IMR-90 (cell line): ENCODE measurements at regions not wholly inside any gene's neighbourhood (a gene's known extent, or its start where the extent isn't known, plus 50 kb on each side); places are given as distances from the start of the nearest gene placed in this dataset.

Source experiments
- ATAC-seq: fragments of 200-7000 bp; cut with Tn5 transposase; 2 replicates; pipeline ENCODE4 v1.9.1; 2020; ENCODE audit warnings: low read depth, mild to moderate bottlenecking, moderate library complexity
- BruUV-seq: library from RNA; stranded (reverse); fragments of 400-500 nt; replicated peaks from 2 replicates; lab custom pipeline; 2021; lab: Mats Ljungman, UMichigan
- CTCF ChIA-PET: fragments of 300-600 bp; formaldehyde crosslinking; extraction: SDS; loops from one replicate; lab custom pipeline; 2021; ENCODE audit warnings: antibody characterized with exemption; lab: Yijun Ruan, JAX
- POLR2A ChIA-PET: fragments of 300-600 bp; sonication (Branson Sonifier 250); formaldehyde crosslinking; loops from one replicate; lab custom pipeline; 2022; ENCODE audit warnings: antibody characterized with exemption; ENCODE audit not compliant: unreplicated experiment; lab: Charles Lee
- DNase-seq: peaks from one replicate; pipeline ENCODE4 v3.0.0; 2013
- H2AFZ ChIP-seq: replicated peaks from 2 replicates; pipeline ENCODE3; 2013; ENCODE audit warnings: low read length, mild to moderate bottlenecking; ENCODE audit not compliant: poor library complexity
- H2AK5ac ChIP-seq: 2 replicates; pipeline ENCODE4 v1.6.1; 2013; ENCODE audit warnings: low read depth, low read length, inconsistent platforms
- H2AK9ac ChIP-seq: replicated peaks from 2 replicates; pipeline ENCODE3; 2013; ENCODE audit warnings: mild to moderate bottlenecking, low read depth, low read length, moderate library complexity; ENCODE audit not compliant: poor library complexity
- H2BK120ac ChIP-seq: 2 replicates; pipeline ENCODE4 v1.6.1; 2013; ENCODE audit warnings: low read depth, low read length, inconsistent platforms
- H2BK15ac ChIP-seq: 3 replicates; pipeline ENCODE4 v1.6.1; 2013; ENCODE audit warnings: low read depth, low read length, inconsistent platforms
- H2BK20ac ChIP-seq: 2 replicates; pipeline ENCODE4 v1.6.1; 2013; ENCODE audit warnings: low read depth, mild to moderate bottlenecking, inconsistent platforms, low read length, moderate library complexity
- H2BK5ac ChIP-seq: 2 replicates; pipeline ENCODE4 v1.6.1; 2013; ENCODE audit warnings: mild to moderate bottlenecking, low read depth, low read length, inconsistent platforms; ENCODE audit not compliant: poor library complexity, severe bottlenecking
- H3K14ac ChIP-seq: replicated peaks from 2 replicates; pipeline ENCODE4 v1.6.1; 2013; ENCODE audit warnings: low read depth, low read length, inconsistent platforms
- H3K18ac ChIP-seq: 2 replicates; pipeline ENCODE4 v1.6.1; 2013; ENCODE audit warnings: low read depth, low read length, control low read depth
- H3K23ac ChIP-seq: 2 replicates; pipeline ENCODE4 v1.6.1; 2013; ENCODE audit warnings: low read depth, low read length, inconsistent platforms
- H3K27ac ChIP-seq: 2 replicates; pipeline ENCODE4 v1.5.1; 2013; ENCODE audit warnings: mild to moderate bottlenecking, control low read depth, low read length; ENCODE audit not compliant: insufficient read depth
- H3K27me3 ChIP-seq: 2 replicates; pipeline ENCODE4 v1.6.1; 2013; ENCODE audit warnings: low read length; ENCODE audit not compliant: control insufficient read depth, insufficient read depth
- H3K36me3 ChIP-seq: 2 replicates; pipeline ENCODE4 v1.6.1; 2013; ENCODE audit warnings: low read length, mixed read lengths; ENCODE audit not compliant: control insufficient read depth, insufficient read depth
- H3K4ac ChIP-seq: 2 replicates; pipeline ENCODE4 v1.6.1; 2013; ENCODE audit warnings: low read depth, low read length, inconsistent platforms
- H3K4me1 ChIP-seq: 2 replicates; pipeline ENCODE4 v1.6.1; 2013; ENCODE audit warnings: low read length, mixed read lengths; ENCODE audit not compliant: control insufficient read depth, insufficient read depth
- H3K4me2 ChIP-seq: 2 replicates; pipeline ENCODE4 v1.6.1; 2013; ENCODE audit warnings: low read depth, mild to moderate bottlenecking, control low read depth, low read length, moderate library complexity
- H3K4me3 ChIP-seq: 2 replicates; pipeline ENCODE4 v1.5.1; 2013; ENCODE audit warnings: low read depth, mild to moderate bottlenecking, control low read depth, low read length, moderate library complexity; ENCODE audit not compliant: insufficient read depth
- H3K56ac ChIP-seq: 2 replicates; pipeline ENCODE4 v1.6.1; 2013; ENCODE audit warnings: low read length, inconsistent platforms; ENCODE audit not compliant: insufficient read depth; ENCODE audit errors: extremely low read depth
- H3K79me1 ChIP-seq, 2 experiments: 2 replicates each; pipeline ENCODE4 v1.6.1; 2013; ENCODE audit warnings: low read length in 2 of 2, inconsistent platforms in 1 of 2, low read depth in 1 of 2
- H3K9ac ChIP-seq: 2 replicates; pipeline ENCODE4 v1.6.1; 2013; ENCODE audit warnings: low read depth, low read length, control low read depth
- H3K9me1 ChIP-seq: 2 replicates; pipeline ENCODE4 v1.6.1; 2013; ENCODE audit warnings: low read length, inconsistent platforms; ENCODE audit not compliant: insufficient read depth
- H3K9me3 ChIP-seq: 2 replicates; pipeline ENCODE4 v1.6.1; 2013; ENCODE audit warnings: low read length; ENCODE audit not compliant: control insufficient read depth, insufficient read depth
- H4K20me1 ChIP-seq: 2 replicates; pipeline ENCODE4 v1.6.1; 2013; ENCODE audit warnings: low read length, inconsistent platforms; ENCODE audit not compliant: insufficient read depth
- H4K5ac ChIP-seq: 2 replicates; pipeline ENCODE4 v1.6.1; 2013; ENCODE audit warnings: mild to moderate bottlenecking, low read depth, low read length, control low read depth
- H4K8ac ChIP-seq, 2 experiments: 2 replicates each; pipeline ENCODE4 v1.6.1; 2013; ENCODE audit warnings: low read depth in 2 of 2, low read length in 2 of 2, control low read depth in 1 of 2, inconsistent platforms in 1 of 2
- H4K91ac ChIP-seq: 2 replicates; pipeline ENCODE4 v1.6.1; 2013; ENCODE audit warnings: low read depth, low read length, inconsistent platforms; ENCODE audit not compliant: insufficient read depth
- CHD1 ChIP-seq: IDR thresholded peaks from 2 replicates; pipeline ENCODE4 v1.6.1; 2012; ENCODE audit warnings: low read depth, low read length, improper control_type of control experiment
- FOS ChIP-seq: fragments of 150-350 bp; IDR thresholded peaks from 2 replicates; pipeline ENCODE4 v1.6.1; 2016; ENCODE audit warnings: low read depth, low read length
- MAFK ChIP-seq: IDR thresholded peaks from 2 replicates; pipeline ENCODE4 v1.6.1; 2012; ENCODE audit warnings: low read depth, low read length, improper control_type of control experiment
- MAZ ChIP-seq: IDR thresholded peaks from 2 replicates; pipeline ENCODE4 v1.6.1; 2012; ENCODE audit warnings: low read depth, mild to moderate bottlenecking, low read length, improper control_type of control experiment, moderate library complexity, borderline replicate concordance
- MXI1 ChIP-seq: IDR thresholded peaks from 2 replicates; pipeline ENCODE4 v1.6.1; 2012; ENCODE audit warnings: low read depth, mild to moderate bottlenecking, low read length, moderate library complexity, borderline replicate concordance
- NFE2L2 ChIP-seq: fragments of 150-350 bp; IDR thresholded peaks from 2 replicates; pipeline ENCODE4 v1.6.1; 2016; ENCODE audit warnings: low read depth, mild to moderate bottlenecking, low read length
- RAD21 ChIP-seq: IDR thresholded peaks from 2 replicates; pipeline ENCODE4 v1.6.1; 2012; ENCODE audit warnings: low read length, improper control_type of control experiment
- RCOR1 ChIP-seq: IDR thresholded peaks from 2 replicates; pipeline ENCODE4 v1.6.1; 2012; ENCODE audit warnings: mild to moderate bottlenecking, low read length, improper control_type of control experiment; ENCODE audit not compliant: insufficient replicate concordance
- RFX5 ChIP-seq: IDR thresholded peaks from 2 replicates; pipeline ENCODE4 v1.8.0; 2012; ENCODE audit warnings: low read depth, mild to moderate bottlenecking, low read length, moderate library complexity
- SMC3 ChIP-seq: fragments of 150-350 bp; IDR thresholded peaks from 2 replicates; pipeline ENCODE4 v1.6.1; 2016; ENCODE audit warnings: low read depth, mild to moderate bottlenecking, antibody characterized with exemption, low read length, moderate library complexity
- USF2 ChIP-seq: fragments of 150-350 bp; IDR thresholded peaks from 2 replicates; pipeline ENCODE4 v1.6.1; 2017; ENCODE audit warnings: mild to moderate bottlenecking, antibody characterized with exemption, low read length, low read depth
- WGBS, 2 experiments: methylation state at CpG; one replicate each; pipeline versions ENCODE4 v1.1.5 to v1.1.7; 2013; ENCODE audit warnings: missing lambda C conversion rate in 2 of 2; ENCODE audit not compliant: insufficient read length in 1 of 2; ENCODE audit errors: extremely low coverage in 2 of 2; 5-methylcytosine and 5-hydroxymethylcytosine counted together
- dilution Hi-C: fragments of 300-500 bp; cut with HindIII; formaldehyde crosslinking; loops from one replicate; pipeline ENCODE4 v1.14.3; 2018; ENCODE audit warnings: low sequenced_read_pairs; ENCODE audit not compliant: unreplicated experiment
- in situ Hi-C: fragments of 300-500 bp; cut with MboI; formaldehyde crosslinking; loops from 3 replicates; pipeline ENCODE4 v1.14.3; 2019; ENCODE audit warnings: low sequenced_read_pairs, inconsistent platforms, mixed read lengths
- intact Hi-C: fragments of 100-400 bp; cut with micrococcal nuclease; formaldehyde crosslinking; loops from 2 replicates; pipeline ENCODE4 v1.10.0; 2022
- TF ChIP-seq, protein P1 (sequence below): fragments of 150-350 bp; IDR thresholded peaks from 2 replicates; pipeline ENCODE4 v1.6.1; 2016; ENCODE audit warnings: low read depth, mild to moderate bottlenecking, low read length, moderate library complexity, borderline replicate concordance

DNA sequence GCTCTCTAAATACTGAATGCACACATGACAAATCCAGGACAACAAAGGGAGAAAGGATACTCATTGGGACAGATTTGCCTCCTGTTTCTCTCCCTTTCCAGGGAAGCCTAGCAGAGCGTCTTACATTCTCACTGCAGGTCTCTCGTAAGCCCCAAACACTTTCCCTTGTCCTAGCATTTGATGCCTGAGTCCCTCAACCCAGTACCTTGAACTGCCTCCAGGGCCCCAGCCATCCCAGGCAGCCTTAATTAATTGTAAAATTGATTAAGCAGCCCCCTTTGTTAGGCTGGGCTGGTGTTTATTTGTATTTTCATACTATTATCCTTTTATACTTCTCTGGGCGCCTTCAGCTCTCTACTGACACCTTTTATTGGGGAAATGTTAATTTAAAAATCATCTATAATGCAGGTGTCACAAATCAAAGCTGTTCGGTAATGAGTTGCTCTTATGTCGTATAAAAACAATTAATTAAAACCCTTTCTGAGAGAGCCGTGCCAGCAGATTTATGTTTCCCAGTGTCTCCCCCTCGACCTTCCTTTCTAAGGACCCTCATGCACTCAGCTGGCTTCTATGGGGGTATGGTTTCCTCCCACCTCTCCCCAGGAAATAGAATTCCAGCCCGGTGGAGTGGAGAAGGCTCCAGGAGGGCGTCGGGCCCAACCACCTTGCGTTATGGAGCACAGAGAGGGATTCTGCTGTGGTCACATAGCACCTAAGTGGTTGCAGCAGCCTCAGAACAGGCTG, 243.8 kb downstream of the RPS24 start:
- Histone ChIP-seq H4K20me1 (no peaks in the 10 kb centered on the region), H4K91ac (no peak overlapping the region), H3K18ac (no peak overlapping the region), H4K8ac (no peak overlapping the region), H3K27me3 (no peaks in the 10 kb centered on the region), H3K4me3 (no peak overlapping the region), H3K9me3 (no peaks in the 10 kb centered on the region), H2BK120ac (peak overlapping the region; percentile 70; the same call in 1 of the 2 replicates), H2AFZ (peak overlapping the region; percentile 79), H3K9me1 (0 out of 2 replicates have a peak, but pooled peaks cover 8% of the 10 kb centered on the region), H3K4me1 (peaks cover 2% of the 10 kb centered on the region), H2BK15ac (no peak overlapping the region), H2AK9ac (peak overlapping the region; percentile 48), H3K79me1 (no peaks in the 10 kb centered on the region), H3K36me3 (no peaks in the 10 kb centered on the region), H3K23ac (no peak overlapping the region), H2BK20ac (peak overlapping the region; percentile 11; the same call in 1 of the 2 replicates), H2BK5ac (no peak overlapping the region), H3K56ac (no peak overlapping the region), H3K4me2 (no peak overlapping the region), H3K27ac (no peak overlapping the region), H4K5ac (no peak overlapping the region), H2AK5ac (peak overlapping the region; percentile 92; the same call in 1 of the 2 replicates), H3K14ac (no peak overlapping the region), H3K9ac (no peak overlapping the region), H3K4ac (peak overlapping the region; percentile 33; the same call in 1 of the 2 replicates)
- ChIA-PET POLR2A (no interaction called here), CTCF (no interaction called here)
- intact Hi-C loops: no loop called here
- WGBS, 2 experiments: no CpG with 5 or more reads among the region's 11 CpGs
- no peak for DNase-seq
- in situ Hi-C loops: no loop called here
- TF ChIP-seq CHD1 (no peak), NFE2L2 (no peak), USF2 (no peak), FOS (no peak), RAD21 (no peak), SMC3 (no peak), MAFK (no peak), MXI1 (no peak), MAZ (no peak), RCOR1 (no peak), RFX5 (no peak)
- TF ChIP-seq, protein P1, sequence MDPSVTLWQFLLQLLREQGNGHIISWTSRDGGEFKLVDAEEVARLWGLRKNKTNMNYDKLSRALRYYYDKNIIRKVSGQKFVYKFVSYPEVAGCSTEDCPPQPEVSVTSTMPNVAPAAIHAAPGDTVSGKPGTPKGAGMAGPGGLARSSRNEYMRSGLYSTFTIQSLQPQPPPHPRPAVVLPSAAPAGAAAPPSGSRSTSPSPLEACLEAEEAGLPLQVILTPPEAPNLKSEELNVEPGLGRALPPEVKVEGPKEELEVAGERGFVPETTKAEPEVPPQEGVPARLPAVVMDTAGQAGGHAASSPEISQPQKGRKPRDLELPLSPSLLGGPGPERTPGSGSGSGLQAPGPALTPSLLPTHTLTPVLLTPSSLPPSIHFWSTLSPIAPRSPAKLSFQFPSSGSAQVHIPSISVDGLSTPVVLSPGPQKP: no peak
- ATAC-seq: no peak; the same call in 1 of the 2 replicates
- dilution Hi-C loops: no loop called here
- no TSS peak for BruUV-seq
